SU-DHL-6 (cell line): ENCODE measurements at regions not wholly inside any gene's neighbourhood (a gene's known extent, or its start where the extent isn't known, plus 50 kb on each side); places are given as distances from the start of the nearest gene placed in this dataset.
"Not testable (repeated sequence)": the region's sequence is repeated elsewhere in the genome, so short reads cannot be mapped to it uniquely, and the experiment has no call there.

ENCODE experiments used
- EZH2phosphoT487 ChIP-seq: fragments of 200-600 bp; sonication (generic), shearing (Covaris generic); conservative IDR thresholded peaks from 2 replicates; pipeline ENCODE4 v1.6.1; 2018; ENCODE audit warnings: mild to moderate bottlenecking, antibody characterized with exemption, low read length, moderate library complexity, mixed read lengths
- TF ChIP-seq, protein P1 (sequence below): fragments of 200-600 bp; sonication (generic); IDR thresholded peaks from one replicate; pipeline ENCODE4 v1.5.1; 2017; ENCODE audit warnings: antibody characterized with exemption, mild to moderate bottlenecking, low read length, moderate library complexity; ENCODE audit not compliant: insufficient read depth, poor library complexity, severe bottlenecking

DNA sequence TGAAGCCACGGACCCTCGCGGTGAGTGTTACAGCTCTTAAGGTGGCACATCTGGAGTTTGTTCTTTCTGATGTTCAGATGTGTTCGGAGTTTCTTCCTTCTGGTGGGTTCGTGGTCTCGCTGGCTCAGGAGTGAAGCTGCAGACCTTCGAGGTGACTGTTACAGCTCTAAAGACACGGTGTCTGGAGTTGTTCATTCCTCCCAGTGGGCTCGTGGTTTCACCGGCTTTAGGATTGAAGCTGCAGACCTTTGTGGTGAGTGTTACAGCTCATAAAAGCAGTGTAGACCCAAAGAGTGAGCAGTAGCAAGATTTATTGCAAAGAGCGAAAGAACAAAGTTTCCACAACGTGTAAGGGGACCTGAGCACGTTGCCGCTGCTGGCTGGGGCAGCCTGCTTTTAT is 313.7 kb upstream of the MAGI2 start:
- TF ChIP-seq, protein P1, sequence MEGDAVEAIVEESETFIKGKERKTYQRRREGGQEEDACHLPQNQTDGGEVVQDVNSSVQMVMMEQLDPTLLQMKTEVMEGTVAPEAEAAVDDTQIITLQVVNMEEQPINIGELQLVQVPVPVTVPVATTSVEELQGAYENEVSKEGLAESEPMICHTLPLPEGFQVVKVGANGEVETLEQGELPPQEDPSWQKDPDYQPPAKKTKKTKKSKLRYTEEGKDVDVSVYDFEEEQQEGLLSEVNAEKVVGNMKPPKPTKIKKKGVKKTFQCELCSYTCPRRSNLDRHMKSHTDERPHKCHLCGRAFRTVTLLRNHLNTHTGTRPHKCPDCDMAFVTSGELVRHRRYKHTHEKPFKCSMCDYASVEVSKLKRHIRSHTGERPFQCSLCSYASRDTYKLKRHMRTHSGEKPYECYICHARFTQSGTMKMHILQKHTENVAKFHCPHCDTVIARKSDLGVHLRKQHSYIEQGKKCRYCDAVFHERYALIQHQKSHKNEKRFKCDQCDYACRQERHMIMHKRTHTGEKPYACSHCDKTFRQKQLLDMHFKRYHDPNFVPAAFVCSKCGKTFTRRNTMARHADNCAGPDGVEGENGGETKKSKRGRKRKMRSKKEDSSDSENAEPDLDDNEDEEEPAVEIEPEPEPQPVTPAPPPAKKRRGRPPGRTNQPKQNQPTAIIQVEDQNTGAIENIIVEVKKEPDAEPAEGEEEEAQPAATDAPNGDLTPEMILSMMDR: not testable (repeated sequence)
- not testable (repeated sequence) for TF ChIP-seq EZH2phosphoT487
